NB4 (cell line): ENCODE measurements at regions not wholly inside any gene's neighbourhood (a gene's known extent, or its start where the extent isn't known, plus 50 kb on each side); places are given as distances from the start of the nearest gene placed in this dataset.

Experiments
- DNase-seq: peaks from one replicate; pipeline ENCODE4 v3.0.0; 2010; ENCODE audit warnings: low read depth
- H3K4me3 ChIP-seq: one replicate; pipeline ENCODE4 v1.5.1; 2011; ENCODE audit warnings: mild to moderate bottlenecking, low read depth, low read length, moderate library complexity
- CTCF ChIP-seq: IDR thresholded peaks from one replicate; pipeline ENCODE4 v1.5.1; 2012; ENCODE audit warnings: low read depth, low read length
- MAX ChIP-seq: IDR thresholded peaks from 2 replicates; pipeline ENCODE4 v1.6.1; 2011; ENCODE audit warnings: low read depth, low read length
- MYC ChIP-seq: IDR thresholded peaks from 2 replicates; pipeline ENCODE4 v1.6.1; 2011; ENCODE audit warnings: low read depth, low read length
- POLR2A ChIP-seq: IDR thresholded peaks from 2 replicates; pipeline ENCODE4 v1.6.1; 2011; ENCODE audit warnings: mild to moderate bottlenecking; ENCODE audit not compliant: insufficient read length; ENCODE audit errors: extremely low read depth

GRCh38 chr21:16258844-16259611, 529.2 kb downstream of the USP25 start:
- DNase-seq: no peak
- H3K4me3 ChIP-seq: no peak overlapping the region
- no peak for TF ChIP-seq MYC
- TF ChIP-seq POLR2A: no peak

GRCh38 chr21:16262091-16262490, 532.3 kb downstream of the USP25 start:
- H3K4me3 ChIP-seq: no peak overlapping the region
- no peak for DNase-seq
- TF ChIP-seq MAX (no peak), CTCF (no peak), MYC (no peak), POLR2A (no peak)

- H3K4me3 ChIP-seq: no peak overlapping the region
- TF ChIP-seq MYC (no peak), CTCF (no peak), POLR2A (no peak), MAX (no peak)
- no peak for DNase-seq
These were observed 534.5 kb downstream of the USP25 start for GRCh38 chr21:16264319-16264718.

DNA sequence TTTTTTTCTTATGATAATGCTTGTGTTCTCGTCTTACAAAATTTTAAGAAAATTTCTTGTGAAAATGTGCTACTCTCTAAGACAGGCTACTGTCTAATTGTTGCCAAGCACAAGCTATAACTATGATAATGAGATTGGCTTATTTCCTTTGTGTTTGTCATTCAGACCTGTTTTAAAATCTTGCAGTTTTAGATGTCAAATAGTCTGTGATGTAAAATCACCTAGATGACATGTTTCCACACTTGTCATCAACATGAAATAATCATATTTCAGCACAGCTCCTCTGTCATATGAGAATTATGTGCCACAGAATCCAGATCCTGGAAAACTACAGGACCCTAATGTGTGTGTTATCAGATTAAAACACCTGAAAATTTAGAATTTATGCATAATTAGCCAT, 539.7 kb downstream of the USP25 start:
- no peak for DNase-seq
- no peak overlapping the region for H3K4me3 ChIP-seq
- no peak for TF ChIP-seq POLR2A
- no peak for TF ChIP-seq MAX
- no peak for TF ChIP-seq MYC
- TF ChIP-seq CTCF: no peak

GRCh38 chr21:16279731-16280581, 550.2 kb downstream of the USP25 start:
- TF ChIP-seq MYC: no peak
- TF ChIP-seq MAX: no peak
- no peak for TF ChIP-seq POLR2A
- no peak for TF ChIP-seq CTCF
- no peak for DNase-seq
- no peak overlapping the region for H3K4me3 ChIP-seq

GRCh38 chr21:16280686-16281091, 550.9 kb downstream of the USP25 start:
- no peak for TF ChIP-seq MAX
- TF ChIP-seq MYC: no peak
- TF ChIP-seq CTCF: no peak
- no peak for TF ChIP-seq POLR2A
- no peak for DNase-seq
- H3K4me3 ChIP-seq: no peak overlapping the region
